HG02840 (cell line): ENCODE measurements at regions not wholly inside any gene's neighbourhood (a gene's known extent, or its start where the extent isn't known, plus 50 kb on each side); places are given as distances from the start of the nearest gene placed in this dataset.
"Not testable (repeated sequence)": the region's sequence is repeated elsewhere in the genome, so short reads cannot be mapped to it uniquely, and the experiment has no call there.

Source experiments
- ATAC-seq: cut with Tn5 transposase; IDR thresholded peaks from one replicate; pipeline ENCODE4 v1.9.1; 2021; ENCODE audit warnings: mild to moderate bottlenecking, moderate library complexity, moderate number of reproducible peaks; ENCODE audit not compliant: unreplicated experiment, low FRiP score

DNA sequence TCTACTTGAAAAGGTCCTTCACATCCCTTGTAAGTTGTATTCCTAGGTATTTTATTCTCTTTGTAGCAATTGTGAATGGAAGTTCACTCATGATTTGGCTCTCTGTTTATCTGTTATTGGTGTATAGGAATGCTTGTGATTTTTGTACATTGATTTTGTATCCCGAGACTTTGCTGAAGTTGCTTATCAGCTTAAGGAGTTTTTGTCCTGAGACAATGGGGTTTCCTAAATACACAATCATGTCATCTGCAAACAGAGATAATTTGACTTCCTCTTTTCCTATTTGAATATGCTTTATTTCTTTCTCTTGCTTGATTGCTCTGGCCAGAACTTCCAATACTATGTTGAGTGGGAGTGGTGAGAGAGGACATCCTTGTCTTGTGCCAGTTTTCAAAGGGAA is 69.8 kb upstream of the MYRIP start:
- not testable (repeated sequence) for ATAC-seq

DNA sequence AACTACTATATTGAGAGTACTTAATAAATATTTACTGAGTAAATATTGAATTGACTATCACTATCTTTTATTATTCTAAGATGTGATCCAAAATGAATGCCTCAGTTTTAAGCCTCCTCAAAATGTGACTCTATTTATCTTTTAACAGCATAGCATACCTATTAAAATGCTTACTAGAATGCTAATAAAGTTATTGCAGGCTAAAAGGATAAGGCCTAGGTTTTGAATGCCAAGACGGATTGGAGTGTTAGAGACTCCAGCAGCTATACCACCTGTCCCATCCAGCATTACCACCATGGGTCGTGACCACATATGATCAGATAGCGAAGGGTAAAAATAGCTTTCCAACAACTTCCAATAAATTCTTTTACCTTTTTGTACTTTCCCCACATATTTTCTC is 64.7 kb upstream of the MYRIP start:
- no peak for ATAC-seq

DNA sequence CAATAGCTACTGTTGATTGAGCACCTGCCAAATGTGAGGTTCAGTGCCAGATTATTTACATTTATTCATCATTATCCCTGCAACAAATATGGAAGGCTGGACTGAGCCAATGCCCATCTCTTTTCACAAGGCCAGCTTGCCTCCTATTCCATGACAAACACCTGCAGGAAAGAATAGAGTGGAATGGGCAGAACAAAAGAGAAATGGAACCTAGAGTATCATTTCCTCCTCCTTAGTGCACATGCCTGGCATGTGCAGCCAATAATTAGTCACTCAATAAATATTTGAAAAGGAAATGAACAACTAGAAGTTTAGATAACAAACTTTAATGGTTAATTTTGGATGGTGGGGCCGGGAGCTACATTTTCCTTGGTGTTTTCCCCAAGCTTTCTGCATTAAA is 61.4 kb upstream of the MYRIP start:
- no peak for ATAC-seq

- no peak for ATAC-seq
Observed at GRCh38 chr3:39748763-39749162, 60.6 kb upstream of the MYRIP start.

DNA sequence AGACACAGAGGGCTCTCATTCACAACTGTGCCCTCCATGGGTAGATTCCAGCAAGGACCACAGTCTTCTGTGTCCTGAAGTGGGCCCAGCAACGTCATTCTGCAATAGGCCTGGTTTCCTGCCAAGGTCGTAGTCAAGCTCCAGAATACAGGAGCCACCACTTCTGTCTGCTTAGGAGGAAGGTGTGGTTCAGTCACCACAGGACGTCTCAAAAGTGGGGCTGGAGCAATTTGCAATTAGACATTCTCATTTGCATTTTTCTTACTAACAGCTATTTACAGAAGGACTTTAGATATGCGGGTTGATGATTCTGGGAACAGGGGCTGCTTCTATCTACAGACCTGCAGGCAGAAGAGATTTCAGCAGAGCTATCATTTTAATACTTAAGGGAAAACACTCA is 58.7 kb upstream of the MYRIP start:
- ATAC-seq = no peak

DNA sequence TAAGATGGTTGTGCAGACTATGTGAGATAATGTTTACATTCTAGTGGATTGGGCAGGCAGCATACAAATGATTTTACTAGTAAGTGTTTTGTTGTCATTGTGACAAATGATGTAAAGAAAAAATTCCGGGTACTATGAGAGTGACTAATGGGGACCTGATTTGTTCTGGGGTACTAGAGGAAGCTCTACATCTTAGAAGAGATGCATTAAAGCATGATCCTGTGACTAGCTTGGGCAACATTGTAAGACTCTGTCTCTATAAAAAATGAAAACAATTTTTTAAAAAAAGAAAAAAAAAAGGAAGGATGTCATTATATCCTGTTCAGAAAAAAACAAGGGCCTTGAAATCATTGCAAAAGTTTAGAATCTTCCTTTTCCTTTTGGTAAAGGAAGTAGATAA is 58.1 kb upstream of the MYRIP start:
- no peak for ATAC-seq

- ATAC-seq = no peak
Observed at GRCh38 chr3:39752019-39752637, 57.3 kb upstream of the MYRIP start.

DNA sequence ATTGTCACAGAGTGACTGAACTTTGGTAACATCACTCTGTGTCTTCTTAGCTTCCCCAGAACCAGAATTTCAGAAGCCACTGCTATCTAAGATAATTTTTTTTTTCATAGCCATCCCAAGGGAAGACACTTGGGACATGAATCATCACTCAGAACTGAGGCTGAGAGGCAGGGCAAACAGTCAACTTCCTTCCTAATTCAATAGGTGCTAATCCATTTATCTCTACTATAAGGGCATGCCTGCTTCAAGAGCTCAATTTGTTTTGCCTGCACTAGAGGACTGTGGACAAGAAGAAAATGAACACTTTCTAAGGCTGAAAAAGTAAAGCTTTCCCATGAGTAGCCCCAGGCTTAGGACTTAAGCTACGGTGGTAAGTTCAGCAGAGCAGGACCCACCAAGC is 56.7 kb upstream of the MYRIP start:
- no peak for ATAC-seq

DNA sequence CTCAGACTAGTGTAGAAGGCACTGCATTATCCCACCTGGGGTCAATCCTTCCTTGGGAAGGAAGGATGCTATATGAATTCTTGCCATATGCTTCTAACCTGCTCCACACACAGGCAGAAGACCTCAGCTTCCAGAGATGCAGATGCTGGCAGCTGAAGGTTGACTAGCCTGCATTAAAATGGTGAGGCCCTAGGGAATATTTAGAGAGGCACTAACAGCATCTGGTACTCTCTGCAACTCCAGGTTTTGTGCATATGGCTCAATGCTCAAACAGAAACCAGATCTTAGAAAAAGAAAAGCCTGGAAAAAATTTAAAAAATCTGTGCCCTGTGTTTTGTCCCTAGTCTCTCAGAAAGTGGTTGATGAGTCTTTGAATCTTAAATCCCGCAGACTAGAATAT is 56.0 kb upstream of the MYRIP start:
- ATAC-seq = no peak

DNA sequence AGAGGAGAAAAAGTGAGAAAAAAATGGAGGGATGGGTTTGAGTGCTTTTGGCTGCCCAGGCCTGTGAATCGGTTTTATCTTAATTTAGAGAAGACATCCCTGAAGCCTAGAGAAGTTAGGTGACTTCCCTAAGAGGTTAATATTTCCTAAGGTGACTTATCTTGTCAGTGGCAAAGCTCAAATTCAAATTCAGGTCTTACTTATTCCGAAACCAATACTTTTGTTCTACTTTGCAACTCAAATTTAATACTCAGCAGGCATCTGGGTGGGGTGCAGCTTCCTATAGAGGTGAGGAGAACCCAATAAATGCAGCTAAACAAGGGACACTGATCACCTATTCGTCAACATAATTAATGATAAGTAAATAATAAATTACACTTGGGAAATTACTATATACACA is 54.9 kb upstream of the MYRIP start:
- ATAC-seq = peak; percentile 77

DNA sequence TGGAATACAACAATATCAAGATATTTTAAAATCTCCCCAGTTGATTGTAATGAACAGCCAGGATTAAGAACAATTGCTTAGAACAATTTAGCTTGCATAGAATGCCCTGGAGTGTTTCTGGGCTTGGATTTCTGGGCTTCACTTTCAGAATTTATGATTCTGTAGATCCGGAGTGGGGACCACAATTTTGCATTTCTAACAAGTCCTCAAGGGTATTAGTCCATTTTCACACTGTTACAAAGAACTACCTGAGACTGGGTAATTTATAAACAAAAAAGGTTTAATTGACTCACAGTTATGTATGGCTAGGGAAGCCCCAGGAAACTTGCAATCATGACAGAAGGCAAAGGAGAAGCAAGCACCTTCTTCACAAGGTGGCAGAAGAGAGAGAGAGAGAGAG is 54.3 kb upstream of the MYRIP start:
- ATAC-seq = no peak

GRCh38 chr3:39757307-39757706 is 52.1 kb upstream of the MYRIP start:
- no peak for ATAC-seq
